PC-9 (cell line): ENCODE measurements at regions not wholly inside any gene's neighbourhood (a gene's known extent, or its start where the extent isn't known, plus 50 kb on each side); places are given as distances from the start of the nearest gene placed in this dataset.

Experiments
- BruUV-seq: library from RNA; stranded (reverse); fragments of 400-500 nt; replicated peaks from 2 replicates; lab custom pipeline; 2021; lab: Mats Ljungman, UMichigan
- CTCF ChIA-PET: fragments of 300-600 bp; sonication (Branson Sonifier 250); formaldehyde crosslinking; loops from one replicate; lab custom pipeline; 2022; ENCODE audit warnings: antibody characterized with exemption; lab: Charles Lee
- POLR2A ChIA-PET: fragments of 300-600 bp; sonication (Branson Sonifier 250); formaldehyde crosslinking; loops from one replicate; lab custom pipeline; 2022; ENCODE audit warnings: antibody characterized with exemption; ENCODE audit not compliant: unreplicated experiment; lab: Charles Lee
- DNase-seq, 2 experiments: peaks; one replicate each; pipeline versions ENCODE4 v3.0.0 to v3.0.0-alpha.2; 2015 to 2022; ENCODE audit warnings: mixed read lengths in 1 of 2
- H2AFZ ChIP-seq: fragments of 200-600 bp; sonication (generic); 2 replicates; pipeline ENCODE4 v1.8.1; 2017; ENCODE audit warnings: antibody characterized with exemption
- H3F3A ChIP-seq: fragments of 200-600 bp; sonication (generic); 2 replicates; pipeline ENCODE4 v1.8.1; 2017; ENCODE audit warnings: antibody characterized with exemption, mild to moderate bottlenecking, low read depth; ENCODE audit not compliant: insufficient read depth
- H3K27ac ChIP-seq: fragments of 200-600 bp; sonication (generic); 2 replicates; pipeline ENCODE4 v1.6.1; 2016; ENCODE audit warnings: mixed run types
- H3K27me3 ChIP-seq: fragments of 200-600 bp; sonication (generic); 2 replicates; pipeline ENCODE4 v1.6.1; 2016; ENCODE audit warnings: low read depth, mixed run types; ENCODE audit not compliant: insufficient read depth
- H3K36me3 ChIP-seq: fragments of 200-600 bp; sonication (generic); 2 replicates; pipeline ENCODE4 v1.6.1; 2016; ENCODE audit warnings: low read depth, mixed run types
- H3K4me1 ChIP-seq: fragments of 200-600 bp; sonication (generic); replicated peaks from 2 replicates; pipeline ENCODE4 v1.6.1; 2016; ENCODE audit warnings: mixed run types; ENCODE audit not compliant: insufficient read depth
- H3K4me2 ChIP-seq: fragments of 200-600 bp; sonication (generic); 2 replicates; pipeline ENCODE4 v1.6.1; 2017; ENCODE audit warnings: mixed run types
- H3K4me3 ChIP-seq: fragments of 200-600 bp; sonication (generic); 2 replicates; pipeline ENCODE4 v1.6.1; 2016; ENCODE audit warnings: mixed run types
- H3K79me2 ChIP-seq: fragments of 200-600 bp; sonication (generic); 2 replicates; pipeline ENCODE4 v1.6.1; 2017; ENCODE audit warnings: low read depth, mixed run types
- H3K9me2 ChIP-seq: fragments of 200-600 bp; sonication (generic); 2 replicates; pipeline ENCODE4 v1.8.1; 2017; ENCODE audit warnings: mild to moderate bottlenecking; ENCODE audit not compliant: insufficient read depth
- H3K9me3 ChIP-seq: fragments of 200-600 bp; sonication (generic); 2 replicates; pipeline ENCODE4 v1.8.1; 2016; ENCODE audit warnings: low read depth; ENCODE audit not compliant: insufficient read depth
- H4K20me1 ChIP-seq: fragments of 200-600 bp; sonication (generic); 2 replicates; pipeline ENCODE4 v1.8.1; 2017; ENCODE audit not compliant: insufficient read depth
- EZH2 ChIP-seq: fragments of 200-600 bp; sonication (generic); IDR thresholded peaks from 2 replicates; pipeline ENCODE4 v1.8.0; 2017; ENCODE audit warnings: antibody characterized with exemption, low read depth
- intact Hi-C: fragments of 100-400 bp; cut with micrococcal nuclease; formaldehyde crosslinking; loops from one replicate; pipeline ENCODE4 v1.10.0; 2022; ENCODE audit not compliant: unreplicated experiment
- TF ChIP-seq, protein P1 (sequence below): fragments of 200-600 bp; sonication (generic); conservative IDR thresholded peaks from 2 replicates; pipeline ENCODE4 v1.6.1; 2017; ENCODE audit warnings: mixed run types, antibody characterized with exemption, mild to moderate bottlenecking, moderate library complexity

DNA sequence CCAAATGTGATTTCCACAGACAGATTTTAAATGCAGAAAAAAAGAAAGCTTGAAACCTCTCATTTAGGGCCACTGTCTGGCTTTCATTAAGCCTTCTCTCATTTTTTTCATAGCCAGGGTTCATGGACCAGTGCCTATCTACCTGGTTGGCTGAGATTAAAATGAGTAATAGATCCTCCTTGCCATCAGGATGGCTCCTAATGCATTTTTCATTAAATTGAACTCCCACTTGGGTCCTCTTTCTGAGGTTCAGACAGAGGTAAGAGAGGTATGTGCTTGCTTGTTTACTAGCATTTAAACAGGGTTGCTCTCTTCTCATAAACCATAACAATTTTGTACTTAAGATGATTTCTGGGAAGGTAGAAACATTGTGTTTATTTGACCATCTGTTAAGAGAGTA is 473.0 kb downstream of the TBC1D4 start:
- H3K79me2 ChIP-seq, result no peaks in the 10 kb centered on the region
- no peak overlapping the region for H2AFZ ChIP-seq
- no peaks in the 10 kb centered on the region for H3K9me2 ChIP-seq
- ChIA-PET CTCF (no interaction called here), POLR2A (no interaction called here)
- H3K27me3 ChIP-seq, result no peaks in the 10 kb centered on the region
- no peak for TF ChIP-seq EZH2
- TF ChIP-seq, protein P1, sequence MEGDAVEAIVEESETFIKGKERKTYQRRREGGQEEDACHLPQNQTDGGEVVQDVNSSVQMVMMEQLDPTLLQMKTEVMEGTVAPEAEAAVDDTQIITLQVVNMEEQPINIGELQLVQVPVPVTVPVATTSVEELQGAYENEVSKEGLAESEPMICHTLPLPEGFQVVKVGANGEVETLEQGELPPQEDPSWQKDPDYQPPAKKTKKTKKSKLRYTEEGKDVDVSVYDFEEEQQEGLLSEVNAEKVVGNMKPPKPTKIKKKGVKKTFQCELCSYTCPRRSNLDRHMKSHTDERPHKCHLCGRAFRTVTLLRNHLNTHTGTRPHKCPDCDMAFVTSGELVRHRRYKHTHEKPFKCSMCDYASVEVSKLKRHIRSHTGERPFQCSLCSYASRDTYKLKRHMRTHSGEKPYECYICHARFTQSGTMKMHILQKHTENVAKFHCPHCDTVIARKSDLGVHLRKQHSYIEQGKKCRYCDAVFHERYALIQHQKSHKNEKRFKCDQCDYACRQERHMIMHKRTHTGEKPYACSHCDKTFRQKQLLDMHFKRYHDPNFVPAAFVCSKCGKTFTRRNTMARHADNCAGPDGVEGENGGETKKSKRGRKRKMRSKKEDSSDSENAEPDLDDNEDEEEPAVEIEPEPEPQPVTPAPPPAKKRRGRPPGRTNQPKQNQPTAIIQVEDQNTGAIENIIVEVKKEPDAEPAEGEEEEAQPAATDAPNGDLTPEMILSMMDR, result no peak
- no peaks in the 10 kb centered on the region for H4K20me1 ChIP-seq
- H3K4me2 ChIP-seq, result no peak overlapping the region
- H3K27ac ChIP-seq, result no peak overlapping the region
- no peaks in the 10 kb centered on the region for H3F3A ChIP-seq
- no peaks in the 10 kb centered on the region for H3K36me3 ChIP-seq
- no TSS peak for BruUV-seq
- intact Hi-C loops, result no loop called here
- H3K9me3 ChIP-seq, result no peaks in the 10 kb centered on the region
- DNase-seq, result no peak
- no peaks in the 10 kb centered on the region for H3K4me1 ChIP-seq
- no peak overlapping the region for H3K4me3 ChIP-seq

DNA sequence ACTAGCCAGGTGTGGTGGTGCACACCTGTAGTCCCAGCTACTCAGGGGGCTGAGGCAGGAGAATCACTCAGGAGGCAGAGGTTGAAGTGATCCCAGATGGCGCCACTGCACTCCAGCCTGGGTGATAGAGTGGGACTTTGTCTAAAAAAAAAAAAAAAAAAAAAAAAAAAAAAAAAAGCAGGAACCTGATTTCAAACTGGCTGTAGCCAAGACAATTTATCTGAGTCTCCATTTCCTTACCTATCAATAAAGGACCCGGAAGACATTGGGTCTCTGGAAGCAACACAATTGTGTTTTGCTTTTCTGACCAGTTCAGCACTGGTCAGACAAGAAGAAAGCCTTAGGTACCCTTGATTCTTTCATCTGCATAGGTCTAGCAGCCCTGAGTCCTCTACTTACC is 491.0 kb downstream of the TBC1D4 start:
- CTCF ChIA-PET, result no interaction called here
- BruUV-seq, result no TSS peak
- POLR2A ChIA-PET, result no interaction called here

DNA sequence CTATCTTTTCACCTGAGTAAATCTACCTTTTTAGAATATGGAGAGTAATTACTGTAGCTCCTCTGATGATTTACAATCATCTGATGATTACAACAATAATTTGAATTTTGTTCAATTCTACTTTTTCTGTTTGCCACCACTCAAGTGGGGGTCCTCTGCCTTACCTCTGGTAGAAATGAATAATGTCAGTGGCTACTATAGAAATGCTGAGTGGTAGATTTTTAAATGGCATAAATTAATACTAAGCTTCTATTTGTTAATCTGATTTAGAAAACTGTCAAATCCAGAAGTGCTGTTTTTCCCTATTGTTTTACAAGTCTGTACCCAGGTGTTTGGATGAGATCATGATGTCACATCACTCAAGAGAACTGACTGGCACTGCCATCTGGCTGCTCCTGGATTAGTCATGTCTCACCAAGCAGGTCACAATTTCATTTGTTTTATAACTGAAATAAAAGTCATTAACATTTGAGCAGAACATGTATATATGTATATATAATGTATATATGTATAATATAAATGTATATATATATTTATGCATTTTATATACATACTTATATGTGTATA is 494.8 kb downstream of the TBC1D4 start:
- Histone ChIP-seq H3F3A (no peaks in the 10 kb centered on the region), H3K4me1 (no peaks in the 10 kb centered on the region), H2AFZ (no peak overlapping the region), H3K36me3 (no peaks in the 10 kb centered on the region), H3K27me3 (no peaks in the 10 kb centered on the region), H3K9me2 (no peaks in the 10 kb centered on the region; the same call in 1 of the 2 replicates), H3K9me3 (no peaks in the 10 kb centered on the region), H3K4me3 (no peak overlapping the region), H4K20me1 (no peaks in the 10 kb centered on the region), H3K4me2 (no peak overlapping the region), H3K27ac (no peak overlapping the region), H3K79me2 (no peaks in the 10 kb centered on the region)
- POLR2A ChIA-PET, result no interaction called here
- CTCF ChIA-PET, result no interaction called here
- no TSS peak for BruUV-seq
- TF ChIP-seq, protein P1, result no peak
- TF ChIP-seq EZH2, result no peak
- intact Hi-C loops, result no loop called here
- no peak for DNase-seq

More for the DNA sequence above, 491.0 kb downstream of the TBC1D4 start:
- Histone ChIP-seq H3K9me3 (no peaks in the 10 kb centered on the region), H3K27ac (no peak overlapping the region), H4K20me1 (no peaks in the 10 kb centered on the region), H3K9me2 (no peaks in the 10 kb centered on the region; the same call in 1 of the 2 replicates), H3F3A (no peaks in the 10 kb centered on the region), H2AFZ (no peak overlapping the region), H3K27me3 (no peaks in the 10 kb centered on the region), H3K36me3 (no peaks in the 10 kb centered on the region), H3K4me2 (no peak overlapping the region), H3K4me3 (no peak overlapping the region), H3K4me1 (no peaks in the 10 kb centered on the region), H3K79me2 (no peaks in the 10 kb centered on the region)
- TF ChIP-seq, protein P1, result no peak
- no peak for TF ChIP-seq EZH2
- no peak for DNase-seq
- intact Hi-C loops, result no loop called here
